ENCODE measurements at regions not wholly inside any gene's neighbourhood (a gene's known extent, or its start where the extent isn't known, plus 50 kb on each side); places are given as distances from the start of the nearest gene placed in this dataset.

GRCh38 chr3:106765342-106765741, 611.9 kb upstream of the CCDC54 start:
- DNase-seq (ENCODE audit: low spot score), result no peak

DNA sequence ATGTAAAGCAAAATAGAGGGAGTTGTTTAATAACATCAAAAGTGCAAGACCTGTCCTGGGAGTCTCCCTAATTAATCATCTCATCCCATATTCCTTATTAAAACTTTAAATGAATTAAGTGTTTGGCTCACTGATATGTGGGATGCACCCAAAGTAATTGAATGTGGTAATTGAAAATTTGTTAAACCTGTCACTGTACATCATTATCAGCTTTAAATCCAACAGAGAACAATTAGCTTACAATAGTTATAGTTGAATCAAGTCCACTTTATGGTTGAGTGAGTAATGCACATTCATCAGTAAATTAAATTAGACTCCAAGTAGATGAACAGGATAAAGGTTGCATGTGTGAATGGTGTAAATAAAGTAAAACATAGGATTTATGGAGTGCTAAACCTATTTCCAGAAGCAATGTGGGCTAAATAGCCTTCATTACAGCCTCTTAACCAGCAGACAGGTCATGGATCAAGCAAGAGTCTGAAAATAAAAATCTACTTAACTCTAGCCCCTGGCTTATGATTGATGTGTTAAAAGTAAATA, 608.2 kb upstream of the CCDC54 start:
- TF ChIP-seq CTCF (IDR thresholded peaks at IDR 0.05), result no peak
- no peaks in the 10 kb centered on the region for H3K36me3 Mint-ChIP-seq (ENCODE audit: low read depth)

More at GRCh38 chr3:106765342-106765741, 611.9 kb upstream of the CCDC54 start:
- Mint-ChIP-seq H3K4me3 (ENCODE audit: unreplicated experiment) (no peak overlapping the region), H3K27ac (ENCODE audit: unreplicated experiment) (no peak overlapping the region), H3K36me3 (ENCODE audit: low read depth) (no peaks in the 10 kb centered on the region), H3K27me3 (ENCODE audit: low read depth) (no peaks in the 10 kb centered on the region), H3K9me3 (ENCODE audit: low read depth) (peaks cover 6% of the 10 kb centered on the region), H3K4me1 (ENCODE audit: low read depth) (peaks cover 14% of the 10 kb centered on the region)
- TF ChIP-seq CTCF (IDR thresholded peaks at IDR 0.05), result no peak

GRCh38 chr3:106773795-106774194, 603.4 kb upstream of the CCDC54 start:
- no peaks in the 10 kb centered on the region for H3K36me3 Mint-ChIP-seq (ENCODE audit: low read depth)

More for the DNA sequence above, 608.2 kb upstream of the CCDC54 start:
- no peak overlapping the region for H3K27ac Mint-ChIP-seq (ENCODE audit: unreplicated experiment)
- no peak for DNase-seq (ENCODE audit: low spot score)
- H3K4me1 Mint-ChIP-seq (ENCODE audit: low read depth), result peaks cover 11% of the 10 kb centered on the region
- H3K4me3 Mint-ChIP-seq (ENCODE audit: unreplicated experiment), result no peak overlapping the region
- no peaks in the 10 kb centered on the region for H3K27me3 Mint-ChIP-seq (ENCODE audit: low read depth)
- peaks cover 6% of the 10 kb centered on the region for H3K9me3 Mint-ChIP-seq (ENCODE audit: low read depth)

GRCh38 chr3:106783231-106783630, 594.0 kb upstream of the CCDC54 start:
- Mint-ChIP-seq H3K27me3 (ENCODE audit: low read depth) (no peaks in the 10 kb centered on the region), H3K9me3 (ENCODE audit: low read depth) (no peaks in the 10 kb centered on the region), H3K27ac (ENCODE audit: unreplicated experiment) (no peak overlapping the region), H3K36me3 (ENCODE audit: low read depth) (no peaks in the 10 kb centered on the region), H3K4me3 (ENCODE audit: unreplicated experiment) (no peak overlapping the region), H3K4me1 (ENCODE audit: low read depth) (no peaks in the 10 kb centered on the region)
- DNase-seq (ENCODE audit: low spot score), result no peak
- no peak for TF ChIP-seq CTCF (IDR thresholded peaks at IDR 0.05)

More at GRCh38 chr3:106773795-106774194, 603.4 kb upstream of the CCDC54 start:
- H3K4me3 Mint-ChIP-seq (ENCODE audit: unreplicated experiment), result no peak overlapping the region
- H3K27me3 Mint-ChIP-seq (ENCODE audit: low read depth), result no peaks in the 10 kb centered on the region
- no peak for DNase-seq (ENCODE audit: low spot score)
- H3K4me1 Mint-ChIP-seq (ENCODE audit: low read depth), result no peaks in the 10 kb centered on the region
- H3K27ac Mint-ChIP-seq (ENCODE audit: unreplicated experiment), result no peak overlapping the region
- peaks cover 6% of the 10 kb centered on the region for H3K9me3 Mint-ChIP-seq (ENCODE audit: low read depth)
- no peak for TF ChIP-seq CTCF (IDR thresholded peaks at IDR 0.05)

- TF ChIP-seq CTCF (IDR thresholded peaks at IDR 0.05), result no peak
- DNase-seq (ENCODE audit: low spot score), result no peak
- H3K4me3 Mint-ChIP-seq (ENCODE audit: unreplicated experiment), result no peak overlapping the region
- no peak overlapping the region for H3K27ac Mint-ChIP-seq (ENCODE audit: unreplicated experiment)
- H3K4me1 Mint-ChIP-seq (ENCODE audit: low read depth), result peaks cover 4% of the 10 kb centered on the region
- no peaks in the 10 kb centered on the region for H3K27me3 Mint-ChIP-seq (ENCODE audit: low read depth)
- H3K36me3 Mint-ChIP-seq (ENCODE audit: low read depth), result no peaks in the 10 kb centered on the region
- H3K9me3 Mint-ChIP-seq (ENCODE audit: low read depth), result peaks cover 3% of the 10 kb centered on the region
These were observed 588.0 kb upstream of the CCDC54 start for GRCh38 chr3:106789276-106789675.

All from chondrocyte (in vitro differentiated cells).